HUES6 (cell line): ENCODE measurements at regions not wholly inside any gene's neighbourhood (a gene's known extent, or its start where the extent isn't known, plus 50 kb on each side); places are given as distances from the start of the nearest gene placed in this dataset.

Experiments
- H3K27ac ChIP-seq: 2 replicates; pipeline ENCODE4 v1.7.0; 2013; ENCODE audit warnings: low read depth, mild to moderate bottlenecking, low read length, inconsistent platforms
- H3K27me3 ChIP-seq: 2 replicates; pipeline ENCODE4 v1.6.1; 2013; ENCODE audit warnings: low read length; ENCODE audit not compliant: control insufficient read depth, insufficient read depth
- H3K36me3 ChIP-seq: 2 replicates; pipeline ENCODE4 v1.6.1; 2013; ENCODE audit warnings: low read length; ENCODE audit not compliant: control insufficient read depth, insufficient read depth
- H3K4me1 ChIP-seq: 2 replicates; pipeline ENCODE4 v1.6.1; 2013; ENCODE audit warnings: low read length; ENCODE audit not compliant: control insufficient read depth, insufficient read depth
- H3K4me3 ChIP-seq: 2 replicates; pipeline ENCODE4 v1.5.1; 2013; ENCODE audit warnings: low read depth, low read length
- H3K9ac ChIP-seq: one replicate; pipeline ENCODE4 v1.6.1; 2013; ENCODE audit warnings: mild to moderate bottlenecking, low read length
- H3K9me3 ChIP-seq: 2 replicates; pipeline ENCODE4 v1.6.1; 2013; ENCODE audit warnings: low read depth, low read length; ENCODE audit not compliant: control insufficient read depth, insufficient read depth

DNA sequence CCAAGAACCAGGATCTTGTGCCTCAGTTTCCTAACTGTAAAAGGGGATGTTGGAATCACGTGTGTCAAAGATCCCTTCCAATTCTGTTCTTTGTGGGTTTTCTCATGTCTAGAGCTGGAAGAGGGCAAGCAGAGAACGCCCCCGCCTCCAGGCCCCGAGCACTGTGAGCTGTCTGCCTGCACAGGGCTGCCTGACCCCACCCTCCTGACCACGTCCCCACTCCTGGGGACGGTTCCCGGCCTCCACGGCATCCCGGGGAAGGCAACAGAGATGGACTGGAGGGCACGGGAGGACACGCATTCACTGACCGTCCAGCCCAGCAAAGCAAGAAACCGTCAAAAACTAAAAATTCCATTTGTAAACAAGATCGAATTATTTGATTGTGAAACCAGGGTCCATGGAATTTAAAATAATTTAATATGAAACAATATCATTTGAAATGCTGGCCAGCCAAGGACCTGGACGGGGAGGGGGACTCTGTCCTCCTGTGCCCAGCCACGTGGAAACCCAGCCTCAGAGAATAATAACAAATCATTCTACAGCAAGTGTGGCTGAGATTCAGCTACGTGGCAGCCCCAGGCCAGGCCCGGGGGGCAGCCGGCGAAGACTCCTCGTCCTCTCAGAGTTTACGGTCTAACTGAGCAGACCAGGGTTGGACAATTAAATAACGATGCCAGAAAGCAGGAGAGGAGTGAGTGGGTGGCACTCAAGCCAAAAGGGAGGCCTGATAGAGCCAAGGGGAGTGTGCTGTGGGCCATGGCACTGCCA lies 87.3 kb upstream of the DIO3 start:
- no peaks in the 10 kb centered on the region for H3K9me3 ChIP-seq
- no peaks in the 10 kb centered on the region for H3K36me3 ChIP-seq
- H3K27ac ChIP-seq: no peak overlapping the region
- no peak overlapping the region for H3K4me3 ChIP-seq
- peaks cover 20% of the 10 kb centered on the region for H3K4me1 ChIP-seq
- no peak overlapping the region for H3K9ac ChIP-seq
- no peaks in the 10 kb centered on the region for H3K27me3 ChIP-seq

DNA sequence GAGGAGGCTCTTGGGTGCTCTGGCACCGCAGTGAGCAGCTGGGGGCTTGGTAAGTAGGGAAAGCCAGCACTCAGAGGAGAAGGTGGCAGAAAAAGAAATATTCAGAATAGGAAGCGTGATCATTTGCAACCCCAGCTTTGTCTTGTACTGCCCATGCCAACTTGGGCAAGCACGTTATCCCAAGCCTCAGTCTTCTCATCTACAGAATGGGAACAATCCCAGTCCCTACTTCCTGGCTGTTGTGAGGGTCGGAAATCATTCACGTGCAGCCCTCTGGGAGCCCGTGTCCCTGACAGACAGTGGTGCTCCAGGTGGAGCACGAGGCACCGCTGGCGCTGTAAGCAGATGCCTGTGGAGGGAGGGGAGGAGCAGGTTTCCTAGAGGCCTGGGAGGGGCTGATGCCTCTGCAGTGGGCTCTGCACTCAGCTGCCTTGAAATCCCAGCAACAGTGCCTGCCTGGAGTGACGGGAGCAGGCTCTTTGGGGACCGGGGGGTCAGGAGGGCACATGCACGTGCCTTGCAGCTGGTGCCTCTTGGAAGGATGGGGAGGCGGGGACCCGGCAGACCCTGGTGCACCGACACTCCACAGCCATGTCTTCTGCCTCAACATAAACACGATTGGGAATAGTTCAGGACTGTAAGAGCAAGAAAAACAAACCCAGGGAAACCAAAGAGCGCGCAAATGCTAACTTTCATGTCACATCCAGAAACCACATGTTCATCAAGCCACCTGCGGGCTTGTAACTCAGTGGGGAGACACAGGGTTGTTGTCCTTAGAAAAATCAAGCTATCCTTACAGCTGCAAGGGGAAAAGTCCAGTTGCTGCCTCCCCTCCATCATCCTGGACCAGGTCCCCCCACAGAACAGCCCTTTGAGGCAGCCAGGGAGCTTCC lies 86.5 kb upstream of the DIO3 start:
- H3K9me3 ChIP-seq: no peaks in the 10 kb centered on the region
- peaks cover 20% of the 10 kb centered on the region for H3K4me1 ChIP-seq
- no peaks in the 10 kb centered on the region for H3K27me3 ChIP-seq
- H3K27ac ChIP-seq: no peak overlapping the region
- no peak overlapping the region for H3K9ac ChIP-seq
- no peak overlapping the region for H3K4me3 ChIP-seq
- no peaks in the 10 kb centered on the region for H3K36me3 ChIP-seq

DNA sequence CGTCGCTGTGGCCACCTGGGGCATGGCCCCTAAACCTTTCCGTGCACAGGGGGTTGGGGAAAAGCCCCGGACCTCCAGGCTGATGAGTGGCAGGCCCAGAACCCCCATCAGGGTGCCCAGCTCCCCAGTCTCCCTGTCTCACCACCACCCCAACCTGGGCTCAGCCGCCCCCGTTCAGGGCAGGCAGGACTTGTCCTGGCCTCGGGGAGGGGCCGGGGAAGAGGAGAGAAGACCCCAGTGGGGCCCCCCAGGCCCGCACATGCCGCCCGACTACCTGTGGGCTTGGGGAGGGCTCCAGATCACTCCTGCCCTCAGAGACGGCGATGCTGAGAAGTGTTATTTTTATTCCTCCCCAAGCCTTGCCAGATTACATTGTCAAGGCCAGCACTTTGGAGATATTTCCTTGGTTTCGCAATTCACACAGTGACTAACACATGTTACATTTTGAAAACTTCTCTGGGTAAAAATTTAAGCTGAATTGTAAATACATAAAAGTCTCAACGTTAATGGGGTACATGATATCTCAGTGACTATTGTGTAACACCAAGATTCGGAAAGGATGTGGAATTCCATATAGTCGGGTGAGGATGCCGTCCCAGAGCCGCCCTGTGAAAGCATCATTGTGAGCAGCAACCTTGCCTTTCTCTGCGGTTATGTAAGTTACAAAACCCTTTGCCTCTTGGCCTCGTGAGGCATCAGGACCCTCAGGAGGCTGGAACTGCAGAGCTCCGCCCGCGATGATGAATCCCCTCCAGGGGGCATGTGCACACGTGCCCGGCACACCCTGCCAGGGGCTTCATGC lies 85.6 kb upstream of the DIO3 start:
- H3K27ac ChIP-seq: no peak overlapping the region
- no peaks in the 10 kb centered on the region for H3K27me3 ChIP-seq
- H3K4me3 ChIP-seq: no peak overlapping the region

DNA sequence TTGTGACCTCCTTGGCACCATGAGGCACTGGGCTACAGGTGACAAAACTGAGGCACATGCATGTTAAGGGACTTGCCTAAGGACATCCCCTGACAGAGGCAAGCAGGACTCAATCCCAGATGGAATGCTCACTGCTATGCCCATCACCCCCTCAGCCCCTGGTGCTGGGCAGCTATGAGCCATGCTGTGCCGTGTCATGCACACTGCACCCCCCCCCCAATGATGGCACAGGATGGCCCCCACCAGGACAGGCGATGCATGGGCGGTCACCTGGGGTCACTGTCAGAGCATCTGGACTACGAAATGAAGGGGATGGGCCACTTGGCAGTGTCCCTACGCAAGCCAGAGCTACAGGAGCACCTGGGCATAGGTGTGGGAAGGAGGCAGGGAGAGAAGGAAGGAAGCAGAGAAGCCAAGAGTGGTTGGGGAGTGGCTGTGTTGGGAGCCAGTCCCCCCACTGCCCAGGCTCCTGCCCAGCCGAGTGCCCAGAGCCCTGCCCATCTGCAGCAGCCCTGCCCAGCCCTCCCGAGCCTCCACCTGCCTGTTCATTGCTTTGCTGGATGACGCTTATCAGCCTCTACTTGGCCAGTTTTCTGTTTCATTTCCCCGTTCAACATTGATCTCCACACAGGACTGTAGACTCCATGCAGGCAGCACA lies 84.9 kb upstream of the DIO3 start:
- Histone ChIP-seq H3K9me3 (no peaks in the 10 kb centered on the region), H3K9ac (no peak overlapping the region), H3K27me3 (no peaks in the 10 kb centered on the region), H3K27ac (no peak overlapping the region), H3K36me3 (no peaks in the 10 kb centered on the region), H3K4me3 (no peak overlapping the region), H3K4me1 (peaks cover 20% of the 10 kb centered on the region)

More for the DNA sequence above, 85.6 kb upstream of the DIO3 start:
- H3K9me3 ChIP-seq: no peaks in the 10 kb centered on the region
- no peak overlapping the region for H3K9ac ChIP-seq
- H3K36me3 ChIP-seq: no peaks in the 10 kb centered on the region
- peaks cover 20% of the 10 kb centered on the region for H3K4me1 ChIP-seq

DNA sequence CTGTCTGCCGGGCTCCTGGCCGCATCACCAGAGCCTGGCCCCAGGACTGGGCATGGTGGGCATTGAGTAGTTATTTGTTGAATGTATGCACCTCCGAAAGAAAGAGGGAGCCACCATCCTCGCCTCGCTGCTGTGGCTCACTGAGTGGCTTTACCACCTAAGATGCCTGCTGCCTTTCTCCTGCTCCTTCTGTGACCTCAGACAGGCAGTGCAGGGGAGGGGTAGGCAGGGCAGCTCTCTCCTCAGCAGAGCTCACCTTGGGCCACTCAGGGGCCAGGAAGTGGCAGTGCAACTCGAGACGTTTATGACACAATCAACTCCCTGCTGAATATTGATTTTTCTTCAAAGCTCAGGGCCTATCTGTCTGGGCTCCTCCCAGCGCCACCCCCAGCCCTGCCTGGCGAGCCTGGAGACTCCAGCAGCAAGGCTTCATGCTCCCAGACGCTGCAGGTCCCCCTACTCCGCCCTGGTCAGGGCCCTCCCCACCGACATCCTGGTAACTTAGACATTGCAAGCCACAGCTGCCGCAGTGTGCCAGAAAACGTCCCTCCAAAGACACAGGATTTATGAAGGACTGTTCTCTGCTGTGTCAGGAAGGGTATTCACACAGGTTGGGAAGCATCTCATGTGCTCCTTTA lies 84.3 kb upstream of the DIO3 start:
- no peak overlapping the region for H3K4me3 ChIP-seq
- H3K27me3 ChIP-seq: no peaks in the 10 kb centered on the region
- H3K9ac ChIP-seq: no peak overlapping the region
- no peaks in the 10 kb centered on the region; the same call in 1 of the 2 replicates for H3K9me3 ChIP-seq
- peaks cover 20% of the 10 kb centered on the region for H3K4me1 ChIP-seq
- no peak overlapping the region for H3K27ac ChIP-seq
- no peaks in the 10 kb centered on the region for H3K36me3 ChIP-seq

DNA sequence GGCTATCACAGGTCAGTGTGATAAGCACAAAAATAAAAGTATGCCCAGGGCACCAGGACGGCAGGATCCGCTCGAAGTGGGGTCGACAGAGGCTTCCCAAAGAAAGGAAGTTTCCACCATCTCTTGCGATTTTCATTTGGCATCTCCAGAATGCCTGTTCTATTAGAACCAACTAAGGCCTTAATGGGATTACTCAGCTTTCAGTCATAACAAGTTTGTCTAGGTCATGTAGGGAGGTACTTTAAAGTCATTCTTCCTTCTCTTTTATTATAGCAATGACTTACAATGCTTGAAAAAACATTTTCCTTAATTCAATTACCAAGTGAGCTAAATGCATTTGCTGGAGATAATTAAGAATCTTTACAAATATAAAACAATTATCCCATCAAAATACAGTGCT lies 83.6 kb upstream of the DIO3 start:
- peaks cover 20% of the 10 kb centered on the region for H3K4me1 ChIP-seq
- no peak overlapping the region for H3K4me3 ChIP-seq
- no peak overlapping the region for H3K9ac ChIP-seq
- no peaks in the 10 kb centered on the region for H3K36me3 ChIP-seq
- H3K9me3 ChIP-seq: no peaks in the 10 kb centered on the region; the same call in 1 of the 2 replicates
- no peaks in the 10 kb centered on the region for H3K27me3 ChIP-seq
- H3K27ac ChIP-seq: no peak overlapping the region

DNA sequence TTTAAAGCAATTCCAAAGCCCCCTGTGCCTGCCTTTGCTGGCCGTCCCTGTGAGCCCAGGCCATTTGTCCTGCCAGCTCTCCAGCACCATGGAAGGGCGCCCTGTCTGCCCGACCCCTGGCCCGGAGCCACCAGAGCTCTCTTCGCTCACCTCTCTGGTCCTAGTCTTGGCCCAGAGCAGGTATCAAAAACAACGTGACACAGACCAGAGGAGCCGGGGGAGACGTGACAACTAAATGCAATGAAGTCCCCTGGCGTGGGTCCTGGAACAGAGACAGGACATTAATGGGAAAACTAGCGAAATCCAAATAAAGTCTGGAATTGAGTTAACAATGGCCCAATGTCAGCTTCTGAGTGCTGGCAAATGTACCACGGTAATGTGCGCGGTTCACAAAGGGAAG lies 83.2 kb upstream of the DIO3 start:
- Histone ChIP-seq H3K4me3 (no peak overlapping the region), H3K4me1 (peaks cover 20% of the 10 kb centered on the region), H3K27me3 (no peaks in the 10 kb centered on the region), H3K36me3 (no peaks in the 10 kb centered on the region), H3K9me3 (peaks cover 4% of the 10 kb centered on the region; the same call in 1 of the 2 replicates), H3K9ac (no peak overlapping the region), H3K27ac (no peak overlapping the region)

DNA sequence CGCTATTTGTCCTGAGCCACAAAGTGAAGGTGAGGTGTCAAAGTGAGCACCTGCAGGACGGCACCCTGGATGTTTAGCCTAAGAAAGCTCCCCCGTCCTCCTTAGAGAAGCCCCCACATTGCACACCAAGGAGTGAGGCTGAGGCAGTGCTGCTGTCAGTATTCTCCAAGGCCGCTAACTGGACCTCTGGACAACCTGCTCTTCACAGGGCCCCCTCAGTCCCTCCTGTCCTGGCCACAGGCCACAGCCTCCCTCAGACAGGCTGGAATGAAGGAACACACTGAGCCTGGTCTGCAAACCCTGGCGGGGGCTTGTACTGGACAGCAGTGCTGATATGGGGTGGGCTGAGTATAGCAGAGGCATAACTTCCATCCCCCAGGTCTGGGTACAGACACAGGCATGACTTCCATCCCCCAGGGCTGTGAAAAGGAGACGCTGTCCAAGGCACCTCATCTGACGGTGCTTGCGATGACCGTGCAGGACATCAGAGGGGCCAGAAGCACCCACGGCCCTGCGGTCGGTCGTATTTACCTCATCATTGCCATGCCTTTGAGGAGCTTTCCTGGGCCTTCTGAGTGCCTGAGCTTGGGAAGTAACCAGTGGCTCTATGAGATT lies 82.4 kb upstream of the DIO3 start:
- Histone ChIP-seq H3K27ac (no peak overlapping the region), H3K9me3 (peaks cover 9% of the 10 kb centered on the region; the same call in 1 of the 2 replicates), H3K36me3 (no peaks in the 10 kb centered on the region), H3K9ac (no peak overlapping the region), H3K4me1 (peaks cover 20% of the 10 kb centered on the region), H3K4me3 (no peak overlapping the region), H3K27me3 (no peaks in the 10 kb centered on the region)

DNA sequence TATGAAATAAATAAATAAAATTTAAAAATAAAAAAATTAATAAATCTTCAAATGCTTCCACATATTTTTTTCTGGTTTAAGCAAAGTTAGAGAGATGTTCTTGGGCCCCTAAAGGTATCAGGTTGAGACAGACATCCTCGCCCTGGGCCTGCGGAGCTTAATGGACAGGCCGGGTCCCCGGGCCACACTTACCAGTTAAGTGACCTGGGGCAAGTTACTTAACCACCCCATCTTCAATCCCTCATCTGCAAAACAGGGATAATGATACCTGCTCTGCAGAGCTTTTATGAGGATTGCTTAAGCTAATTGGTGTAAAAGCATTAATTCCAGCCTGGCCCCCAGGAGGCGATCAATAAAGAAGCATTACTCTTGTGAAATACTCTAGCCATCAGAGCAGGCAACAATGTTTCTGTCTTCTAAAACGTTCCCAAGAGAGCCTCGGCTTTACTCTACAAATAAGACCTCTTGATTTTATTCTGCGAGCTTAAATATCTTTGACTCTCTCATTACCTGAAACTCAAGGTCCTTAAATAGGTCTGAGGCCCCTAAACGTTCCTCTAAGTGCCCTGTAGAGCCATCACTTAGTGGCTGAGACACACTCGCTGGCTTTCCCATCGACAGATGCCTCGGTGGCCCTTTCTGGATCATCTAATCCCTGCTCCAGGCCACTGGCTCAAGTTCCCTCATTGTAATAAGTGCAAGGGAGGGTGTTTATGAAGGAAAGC lies 81.1 kb upstream of the DIO3 start:
- Histone ChIP-seq H3K4me3 (no peak overlapping the region), H3K27me3 (no peaks in the 10 kb centered on the region), H3K36me3 (no peaks in the 10 kb centered on the region), H3K9me3 (peaks cover 15% of the 10 kb centered on the region; the same call in 1 of the 2 replicates), H3K27ac (no peak overlapping the region), H3K9ac (no peak overlapping the region), H3K4me1 (peaks cover 20% of the 10 kb centered on the region)
